Esophagus squamous epithelium (tissue), 4 donors: ENCODE measurements at regions not wholly inside any gene's neighbourhood (a gene's known extent, or its start where the extent isn't known, plus 50 kb on each side); places are given as distances from the start of the nearest gene placed in this dataset.

Source experiments
- CTCF ChIP-seq, 6 experiments: fragments of 450-650 bp in 4 of 6; fragments of 200-600 bp in 2 of 6; sonication (generic) in 2 of 6; IDR thresholded peaks; one replicate each; pipeline ENCODE4 v1.5.1; 2016 to 2019; ENCODE audit warnings: antibody characterized with exemption in 6 of 6, mild to moderate bottlenecking in 4 of 6, moderate library complexity in 4 of 6
- POLR2A ChIP-seq, 4 donors: fragments of 450-650 bp; IDR thresholded peaks; one replicate each; pipeline ENCODE4 v1.6.1; 2017; ENCODE audit warnings: antibody characterized with exemption in 4 of 4, mild to moderate bottlenecking in 4 of 4, moderate library complexity in 3 of 4

DNA sequence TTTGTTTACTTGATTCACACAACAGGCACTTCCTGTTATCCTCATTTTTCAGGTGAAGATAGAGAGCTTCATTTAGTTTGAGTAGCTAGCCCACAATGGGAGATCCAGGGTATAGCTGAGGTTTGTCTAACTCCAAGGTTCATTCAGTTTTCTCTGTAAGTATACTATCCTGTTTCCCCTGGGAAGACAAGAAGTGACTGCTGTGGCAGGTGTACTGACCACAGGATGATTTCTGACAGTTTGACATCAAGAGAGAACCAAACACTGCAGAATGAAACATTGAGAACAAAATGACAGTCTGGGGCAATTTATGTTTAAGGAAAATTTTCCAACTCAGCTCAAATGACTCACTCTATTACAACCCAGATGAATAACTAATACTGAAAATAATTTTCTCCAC lies 958.0 kb downstream of the STPG2 start:
- TF ChIP-seq POLR2A (IDR thresholded peaks at IDR 0.05) (no peak), CTCF (IDR thresholded peaks at IDR 0.05) (no peak)
